Stimulated activated CD8-positive, alpha-beta memory T cell treated with anti-CD3 and anti-CD28 coated beads, Interleukin-15, amount 100 ng/mL, for 4 hours (primary cell): ENCODE measurements at regions not wholly inside any gene's neighbourhood (a gene's known extent, or its start where the extent isn't known, plus 50 kb on each side); places are given as distances from the start of the nearest gene placed in this dataset.

Experiments
- DNase-seq, 2 donors: peaks; one replicate each; pipeline ENCODE4 v3.0.0-alpha.2; 2020; ENCODE audit warnings: low read depth in 2 of 2

- no peak for DNase-seq
Observed at GRCh38 chr4:38189445-38189844, 229.2 kb downstream of the PTTG2 start.

- DNase-seq, result no peak
Observed at GRCh38 chr4:38190717-38191178, 230.6 kb downstream of the PTTG2 start.

- DNase-seq, result no peak
Observed at GRCh38 chr4:38192516-38192915, 232.3 kb downstream of the PTTG2 start.

GRCh38 chr4:38193236-38193863 lies 233.2 kb downstream of the PTTG2 start:
- DNase-seq, result no peak

GRCh38 chr4:38194047-38194602 lies 233.9 kb downstream of the PTTG2 start:
- DNase-seq, result no peak

- DNase-seq, result no peak
Observed at GRCh38 chr4:38195486-38195885, 235.3 kb downstream of the PTTG2 start.

- DNase-seq, result no peak
Observed at GRCh38 chr4:38195911-38196310, 235.7 kb downstream of the PTTG2 start.

GRCh38 chr4:38202242-38202641 lies 242.0 kb downstream of the PTTG2 start:
- DNase-seq, result no peak

- no peak for DNase-seq
Observed at GRCh38 chr4:38203609-38204008, 243.4 kb downstream of the PTTG2 start.

GRCh38 chr4:38204339-38205035 lies 244.3 kb downstream of the PTTG2 start:
- DNase-seq, result no peak

GRCh38 chr4:38205261-38205660 lies 245.1 kb downstream of the PTTG2 start:
- DNase-seq, result no peak

- no peak for DNase-seq
Observed at GRCh38 chr4:38207110-38207457, 246.9 kb downstream of the PTTG2 start.

GRCh38 chr4:38209654-38210053 lies 249.5 kb downstream of the PTTG2 start:
- DNase-seq, result no peak

GRCh38 chr4:38210396-38211114 lies 250.4 kb downstream of the PTTG2 start:
- DNase-seq, result no peak

GRCh38 chr4:38211885-38212284 lies 251.7 kb downstream of the PTTG2 start:
- no peak for DNase-seq

GRCh38 chr4:38213083-38213805 lies 253.0 kb downstream of the PTTG2 start:
- DNase-seq, result no peak

GRCh38 chr4:38222892-38223291 lies 262.7 kb downstream of the PTTG2 start:
- no peak for DNase-seq

GRCh38 chr4:38223306-38223705 lies 263.1 kb downstream of the PTTG2 start:
- DNase-seq, result no peak

- DNase-seq, result no peak
Observed at GRCh38 chr4:38223782-38224236, 263.6 kb downstream of the PTTG2 start.

GRCh38 chr4:38224850-38225249 lies 264.7 kb downstream of the PTTG2 start:
- no peak for DNase-seq

GRCh38 chr4:38226170-38226569 lies 266.0 kb downstream of the PTTG2 start:
- no peak for DNase-seq
